Panc1 (cell line): ENCODE measurements at regions not wholly inside any gene's neighbourhood (a gene's known extent, or its start where the extent isn't known, plus 50 kb on each side); places are given as distances from the start of the nearest gene placed in this dataset.
A peak's percentile ranks its signal among the peaks of the same experiment; 100 is the strongest.

Experiments used
- ATAC-seq: fragments of 200-7000 bp; cut with Tn5 transposase; 2 replicates; pipeline ENCODE4 v1.9.1; 2020; ENCODE audit warnings: mild to moderate bottlenecking, moderate library complexity
- BruUV-seq: library from RNA; stranded (reverse); fragments of 400-500 nt; replicated peaks from 2 replicates; lab custom pipeline; 2021; lab: Mats Ljungman, UMichigan
- CTCF ChIA-PET: fragments of 300-600 bp; sonication (Branson Sonifier 250); formaldehyde crosslinking; loops from one replicate; lab custom pipeline; 2022; ENCODE audit warnings: antibody characterized with exemption; lab: Charles Lee
- POLR2A ChIA-PET: fragments of 300-600 bp; sonication (Branson Sonifier 250); formaldehyde crosslinking; loops from one replicate; lab custom pipeline; 2022; ENCODE audit warnings: antibody characterized with exemption; lab: Charles Lee
- DNase-seq: peaks from one replicate; pipeline ENCODE4 v3.0.0-alpha.2; 2010; ENCODE audit warnings: low read depth, low spot score
- H3K27ac ChIP-seq: 2 replicates; pipeline ENCODE4 v1.5.1; 2011; ENCODE audit warnings: mild to moderate bottlenecking, low read length, inconsistent platforms
- H3K27me3 ChIP-seq: fragments of 200-500 bp; sonication (Bioruptor generic); 2 replicates; pipeline ENCODE4 v1.6.0; 2014; ENCODE audit warnings: low read length, inconsistent platforms; ENCODE audit not compliant: control insufficient read depth, insufficient read depth
- H3K36me3 ChIP-seq: fragments of 200-500 bp; sonication (Bioruptor generic); 2 replicates; pipeline ENCODE4 v1.5.1; 2014; ENCODE audit warnings: inconsistent platforms, mild to moderate bottlenecking, low read length, moderate library complexity; ENCODE audit not compliant: control insufficient read depth, insufficient read depth
- H3K4me1 ChIP-seq: 2 replicates; pipeline ENCODE4 v1.5.1; 2011; ENCODE audit warnings: inconsistent platforms, mild to moderate bottlenecking, low read length, moderate library complexity; ENCODE audit not compliant: control insufficient read depth, insufficient read depth
- H3K4me3 ChIP-seq, 2 experiments: 2 replicates each; pipeline ENCODE4 v1.5.1; 2011 to 2012; ENCODE audit warnings: low read depth in 2 of 2, low read length in 2 of 2, mild to moderate bottlenecking in 2 of 2, inconsistent platforms in 1 of 2, moderate library complexity in 1 of 2
- H3K9me3 ChIP-seq: fragments of 200-500 bp; sonication (Bioruptor generic); 2 replicates; pipeline ENCODE4 v1.5.1; 2014; ENCODE audit warnings: low read depth, mild to moderate bottlenecking, inconsistent platforms, low read length, moderate library complexity; ENCODE audit not compliant: control insufficient read depth, insufficient read depth
- POLR2AphosphoS5 ChIP-seq: IDR thresholded peaks from 2 replicates; pipeline ENCODE4 v1.6.1; 2012; ENCODE audit warnings: mild to moderate bottlenecking, low read depth, low read length, moderate library complexity
- SIN3A ChIP-seq: IDR thresholded peaks from 2 replicates; pipeline ENCODE4 v1.6.1; 2012; ENCODE audit warnings: low read depth, mild to moderate bottlenecking, low read length, moderate library complexity, borderline replicate concordance; ENCODE audit not compliant: insufficient read depth
- TCF7L2 ChIP-seq: IDR thresholded peaks from 2 replicates; pipeline ENCODE4 v1.6.1; 2011; ENCODE audit warnings: mild to moderate bottlenecking, low read depth, low read length, inconsistent platforms
- in situ Hi-C: cut with HindIII; loops from 2 replicates; pipeline ENCODE4 v1.10.0; 2016; ENCODE audit warnings: low sequenced_read_pairs, low pct_unique_long_range_greater_than_20kb
- intact Hi-C: fragments of 100-400 bp; cut with micrococcal nuclease; formaldehyde crosslinking; loops from one replicate; pipeline ENCODE4 v1.10.0; 2022; ENCODE audit not compliant: unreplicated experiment
- TF ChIP-seq, protein P1 (sequence below): fragments of 450-650 bp; IDR thresholded peaks from 2 replicates; pipeline ENCODE4 v1.5.1; 2017; ENCODE audit warnings: mild to moderate bottlenecking
- TF ChIP-seq, protein P2 (sequence below), 2 experiments: IDR thresholded peaks; 2 replicates each; pipeline ENCODE4 v1.6.1; 2011 to 2012; ENCODE audit warnings: low read depth in 2 of 2, control low read depth in 1 of 2, low read length in 1 of 2, mild to moderate bottlenecking in 1 of 2, moderate library complexity in 1 of 2; ENCODE audit not compliant: insufficient read depth in 1 of 2

DNA sequence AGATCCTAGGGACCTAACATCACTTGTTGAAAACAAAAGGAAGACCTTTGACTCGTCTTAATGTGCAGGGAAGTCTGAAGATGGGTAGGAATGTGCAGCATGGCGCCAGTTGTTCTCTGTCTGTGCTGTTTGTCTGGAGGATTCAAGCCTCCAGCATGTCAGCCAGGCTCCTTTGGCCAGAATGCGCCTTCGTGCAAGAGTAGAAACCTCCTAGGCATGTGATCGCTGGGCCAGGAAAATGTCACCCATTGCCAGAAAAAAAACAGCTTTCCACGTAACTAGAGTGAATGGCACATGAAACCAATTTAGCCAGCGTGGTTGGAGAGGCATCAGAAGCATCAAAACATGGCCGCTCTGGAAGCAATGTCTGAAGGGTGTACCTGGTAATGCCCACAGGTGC is 132.7 kb downstream of the EDN1 start:
- in situ Hi-C loops = no loop called here
- H3K9me3 ChIP-seq = no peaks in the 10 kb centered on the region; the same call in 1 of the 2 replicates
- ChIA-PET POLR2A (no interaction called here), CTCF (no interaction called here)
- H3K36me3 ChIP-seq = no peaks in the 10 kb centered on the region
- H3K27ac ChIP-seq = no peak overlapping the region
- no peak for ATAC-seq
- H3K4me1 ChIP-seq = no peaks in the 10 kb centered on the region
- H3K4me3 ChIP-seq = no peak overlapping the region
- TF ChIP-seq POLR2AphosphoS5 = no peak
- TF ChIP-seq, protein P1, sequence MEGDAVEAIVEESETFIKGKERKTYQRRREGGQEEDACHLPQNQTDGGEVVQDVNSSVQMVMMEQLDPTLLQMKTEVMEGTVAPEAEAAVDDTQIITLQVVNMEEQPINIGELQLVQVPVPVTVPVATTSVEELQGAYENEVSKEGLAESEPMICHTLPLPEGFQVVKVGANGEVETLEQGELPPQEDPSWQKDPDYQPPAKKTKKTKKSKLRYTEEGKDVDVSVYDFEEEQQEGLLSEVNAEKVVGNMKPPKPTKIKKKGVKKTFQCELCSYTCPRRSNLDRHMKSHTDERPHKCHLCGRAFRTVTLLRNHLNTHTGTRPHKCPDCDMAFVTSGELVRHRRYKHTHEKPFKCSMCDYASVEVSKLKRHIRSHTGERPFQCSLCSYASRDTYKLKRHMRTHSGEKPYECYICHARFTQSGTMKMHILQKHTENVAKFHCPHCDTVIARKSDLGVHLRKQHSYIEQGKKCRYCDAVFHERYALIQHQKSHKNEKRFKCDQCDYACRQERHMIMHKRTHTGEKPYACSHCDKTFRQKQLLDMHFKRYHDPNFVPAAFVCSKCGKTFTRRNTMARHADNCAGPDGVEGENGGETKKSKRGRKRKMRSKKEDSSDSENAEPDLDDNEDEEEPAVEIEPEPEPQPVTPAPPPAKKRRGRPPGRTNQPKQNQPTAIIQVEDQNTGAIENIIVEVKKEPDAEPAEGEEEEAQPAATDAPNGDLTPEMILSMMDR = no peak
- TF ChIP-seq, protein P2, sequence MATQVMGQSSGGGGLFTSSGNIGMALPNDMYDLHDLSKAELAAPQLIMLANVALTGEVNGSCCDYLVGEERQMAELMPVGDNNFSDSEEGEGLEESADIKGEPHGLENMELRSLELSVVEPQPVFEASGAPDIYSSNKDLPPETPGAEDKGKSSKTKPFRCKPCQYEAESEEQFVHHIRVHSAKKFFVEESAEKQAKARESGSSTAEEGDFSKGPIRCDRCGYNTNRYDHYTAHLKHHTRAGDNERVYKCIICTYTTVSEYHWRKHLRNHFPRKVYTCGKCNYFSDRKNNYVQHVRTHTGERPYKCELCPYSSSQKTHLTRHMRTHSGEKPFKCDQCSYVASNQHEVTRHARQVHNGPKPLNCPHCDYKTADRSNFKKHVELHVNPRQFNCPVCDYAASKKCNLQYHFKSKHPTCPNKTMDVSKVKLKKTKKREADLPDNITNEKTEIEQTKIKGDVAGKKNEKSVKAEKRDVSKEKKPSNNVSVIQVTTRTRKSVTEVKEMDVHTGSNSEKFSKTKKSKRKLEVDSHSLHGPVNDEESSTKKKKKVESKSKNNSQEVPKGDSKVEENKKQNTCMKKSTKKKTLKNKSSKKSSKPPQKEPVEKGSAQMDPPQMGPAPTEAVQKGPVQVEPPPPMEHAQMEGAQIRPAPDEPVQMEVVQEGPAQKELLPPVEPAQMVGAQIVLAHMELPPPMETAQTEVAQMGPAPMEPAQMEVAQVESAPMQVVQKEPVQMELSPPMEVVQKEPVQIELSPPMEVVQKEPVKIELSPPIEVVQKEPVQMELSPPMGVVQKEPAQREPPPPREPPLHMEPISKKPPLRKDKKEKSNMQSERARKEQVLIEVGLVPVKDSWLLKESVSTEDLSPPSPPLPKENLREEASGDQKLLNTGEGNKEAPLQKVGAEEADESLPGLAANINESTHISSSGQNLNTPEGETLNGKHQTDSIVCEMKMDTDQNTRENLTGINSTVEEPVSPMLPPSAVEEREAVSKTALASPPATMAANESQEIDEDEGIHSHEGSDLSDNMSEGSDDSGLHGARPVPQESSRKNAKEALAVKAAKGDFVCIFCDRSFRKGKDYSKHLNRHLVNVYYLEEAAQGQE (IDR thresholded peaks at IDR 0.05; ENCODE audit: insufficient read depth in 1 of 2, low read depth in 2 of 2, low read length in 1 of 2) = no peak
- TF ChIP-seq TCF7L2 = no peak
- no peak for TF ChIP-seq SIN3A
- DNase-seq = no peak
- intact Hi-C loops = no loop called here
- no peaks in the 10 kb centered on the region for H3K27me3 ChIP-seq
- BruUV-seq = no TSS peak

DNA sequence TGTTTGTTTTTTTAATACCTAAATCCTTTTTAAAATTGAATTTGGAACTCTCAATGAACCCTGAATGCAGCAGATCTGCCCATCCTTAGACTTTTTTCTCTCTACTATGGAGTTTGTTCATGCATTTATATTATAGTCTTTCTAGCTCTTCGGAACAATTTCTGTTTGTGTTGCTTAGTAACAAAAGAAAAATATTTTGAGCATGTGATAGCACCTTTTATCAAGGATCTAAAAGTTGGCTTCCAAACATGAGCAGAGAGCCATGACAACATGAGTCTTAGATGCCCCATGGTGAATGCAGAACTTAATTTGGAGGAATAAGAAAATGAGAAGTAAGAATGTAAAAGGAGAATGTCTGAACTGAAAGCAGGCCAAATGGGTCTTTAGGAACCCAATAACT is 133.7 kb downstream of the EDN1 start:
- no peaks in the 10 kb centered on the region for H3K4me1 ChIP-seq
- BruUV-seq = no TSS peak
- no peak for TF ChIP-seq POLR2AphosphoS5
- no peak for TF ChIP-seq SIN3A
- TF ChIP-seq, protein P1 = no peak
- TF ChIP-seq, protein P2 (IDR thresholded peaks at IDR 0.05; ENCODE audit: insufficient read depth in 1 of 2, low read depth in 2 of 2, low read length in 1 of 2) = no peak
- TF ChIP-seq TCF7L2 = no peak
- H3K9me3 ChIP-seq = no peaks in the 10 kb centered on the region; the same call in 1 of the 2 replicates
- in situ Hi-C loops = no loop called here
- POLR2A ChIA-PET = no interaction called here
- H3K27me3 ChIP-seq = no peaks in the 10 kb centered on the region
- intact Hi-C loops = no loop called here
- 0 out of 2 replicates have a peak overlapping the region, but pooled peaks have one; percentile 35 for H3K27ac ChIP-seq
- DNase-seq = no peak
- CTCF ChIA-PET = no interaction called here
- H3K4me3 ChIP-seq = no peak overlapping the region
- no peak for ATAC-seq
- H3K36me3 ChIP-seq = no peaks in the 10 kb centered on the region
